Astrocyte of the spinal cord (primary cell): ENCODE measurements at regions not wholly inside any gene's neighbourhood (a gene's known extent, or its start where the extent isn't known, plus 50 kb on each side); places are given as distances from the start of the nearest gene placed in this dataset.

Experiments
- DNase-seq: peaks from one replicate; pipeline ENCODE4 v3.0.0; 2011; ENCODE audit warnings: low read depth, low spot score
- H3K4me3 ChIP-seq: 2 replicates; pipeline ENCODE4 v1.5.1; 2011; ENCODE audit warnings: low read depth, mild to moderate bottlenecking, low read length, moderate library complexity
- in situ Hi-C: cut with HindIII; loops from 2 replicates; pipeline ENCODE4 v1.10.0; 2017; ENCODE audit warnings: low sequenced_read_pairs
- TF ChIP-seq, protein P1 (sequence below): IDR thresholded peaks from 2 replicates; pipeline ENCODE4 v1.5.1; 2012; ENCODE audit warnings: low read depth, mild to moderate bottlenecking, low read length, inconsistent platforms

DNA sequence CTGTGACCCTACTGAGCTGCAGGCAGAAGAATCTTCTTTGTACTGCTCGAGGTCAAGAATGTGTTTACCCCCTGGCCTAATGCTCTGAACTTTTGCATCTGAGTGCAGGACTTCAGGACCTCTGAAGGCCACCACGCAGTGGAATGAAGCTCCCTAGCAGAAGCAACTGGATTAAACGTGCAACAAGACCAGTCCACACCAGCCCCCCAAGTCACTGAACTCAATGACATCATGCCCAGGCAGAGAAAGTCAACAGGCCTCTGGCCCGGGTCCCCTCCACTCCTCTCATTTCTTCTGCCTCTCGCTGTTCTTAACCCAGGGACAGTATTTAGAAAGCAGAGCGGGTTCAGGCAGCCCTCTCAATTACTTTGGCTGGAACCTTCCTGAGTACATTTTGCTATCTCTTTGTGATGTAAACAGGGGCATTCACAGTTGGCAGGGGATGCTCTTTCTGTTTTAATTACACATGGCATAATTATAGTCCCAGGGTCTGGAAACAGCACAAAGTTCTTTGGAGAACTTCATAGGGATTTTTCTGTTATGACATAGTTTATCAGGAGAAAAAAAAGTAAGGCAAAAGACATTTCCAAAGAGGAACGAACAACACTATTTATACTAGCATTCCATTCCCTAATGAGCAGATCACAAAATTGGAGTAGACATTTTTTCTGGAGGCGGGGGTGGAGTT is 108.2 kb upstream of the SPATA31D4 start:
- TF ChIP-seq, protein P1, sequence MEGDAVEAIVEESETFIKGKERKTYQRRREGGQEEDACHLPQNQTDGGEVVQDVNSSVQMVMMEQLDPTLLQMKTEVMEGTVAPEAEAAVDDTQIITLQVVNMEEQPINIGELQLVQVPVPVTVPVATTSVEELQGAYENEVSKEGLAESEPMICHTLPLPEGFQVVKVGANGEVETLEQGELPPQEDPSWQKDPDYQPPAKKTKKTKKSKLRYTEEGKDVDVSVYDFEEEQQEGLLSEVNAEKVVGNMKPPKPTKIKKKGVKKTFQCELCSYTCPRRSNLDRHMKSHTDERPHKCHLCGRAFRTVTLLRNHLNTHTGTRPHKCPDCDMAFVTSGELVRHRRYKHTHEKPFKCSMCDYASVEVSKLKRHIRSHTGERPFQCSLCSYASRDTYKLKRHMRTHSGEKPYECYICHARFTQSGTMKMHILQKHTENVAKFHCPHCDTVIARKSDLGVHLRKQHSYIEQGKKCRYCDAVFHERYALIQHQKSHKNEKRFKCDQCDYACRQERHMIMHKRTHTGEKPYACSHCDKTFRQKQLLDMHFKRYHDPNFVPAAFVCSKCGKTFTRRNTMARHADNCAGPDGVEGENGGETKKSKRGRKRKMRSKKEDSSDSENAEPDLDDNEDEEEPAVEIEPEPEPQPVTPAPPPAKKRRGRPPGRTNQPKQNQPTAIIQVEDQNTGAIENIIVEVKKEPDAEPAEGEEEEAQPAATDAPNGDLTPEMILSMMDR: no peak
- no peak for DNase-seq
- in situ Hi-C loops: no loop called here
- H3K4me3 ChIP-seq: no peak overlapping the region

DNA sequence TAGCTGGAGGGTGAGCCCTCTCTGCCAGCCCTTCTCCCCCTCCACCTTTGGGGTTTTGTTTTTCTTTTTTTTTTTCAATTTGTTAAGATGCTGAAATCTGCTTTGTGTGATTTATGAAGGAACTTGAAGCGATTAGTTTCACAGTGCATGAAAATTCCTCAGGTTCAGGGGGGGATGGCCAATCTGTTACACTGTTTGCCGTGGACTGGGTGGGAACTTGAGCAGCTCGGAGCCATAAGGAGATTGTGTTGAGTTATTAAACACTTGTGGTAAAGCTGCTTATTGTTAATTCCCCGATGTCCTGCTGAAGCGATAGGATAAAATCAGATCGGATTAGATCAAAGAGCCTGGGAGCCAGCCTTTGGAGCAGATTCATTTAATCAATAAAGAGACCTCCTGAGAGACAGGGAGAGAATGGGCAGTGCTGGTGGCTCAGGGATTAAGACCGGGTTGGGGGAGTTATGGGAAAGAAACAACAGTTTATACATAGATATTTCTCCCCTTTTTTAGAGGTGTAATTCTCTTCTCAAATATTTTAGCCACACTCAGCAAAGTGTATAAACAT is 105.8 kb upstream of the SPATA31D4 start:
- TF ChIP-seq, protein P1: no peak
- DNase-seq: no peak
- H3K4me3 ChIP-seq: no peak overlapping the region
- in situ Hi-C loops: no loop called here

DNA sequence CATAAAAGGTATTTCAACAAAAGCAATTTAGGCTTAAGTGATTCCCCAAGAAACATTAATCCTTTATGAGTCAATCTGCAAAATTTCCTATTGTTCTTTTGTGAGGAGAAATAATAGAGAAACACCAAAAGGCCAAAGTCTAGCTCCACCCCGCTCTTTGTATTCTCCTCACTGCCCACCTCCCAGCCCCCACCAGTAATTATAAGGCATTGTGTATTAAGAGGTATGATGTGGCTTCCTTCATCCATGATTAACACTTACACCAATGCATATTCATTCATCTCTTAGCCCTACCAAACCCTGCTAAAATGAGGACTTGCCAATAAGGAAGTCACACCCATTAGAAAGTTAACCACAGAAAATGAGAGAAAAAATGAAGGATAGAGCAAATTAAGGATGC is 105.3 kb upstream of the SPATA31D4 start:
- TF ChIP-seq, protein P1: no peak
- DNase-seq: no peak
- in situ Hi-C loops: no loop called here
- H3K4me3 ChIP-seq: no peak overlapping the region

DNA sequence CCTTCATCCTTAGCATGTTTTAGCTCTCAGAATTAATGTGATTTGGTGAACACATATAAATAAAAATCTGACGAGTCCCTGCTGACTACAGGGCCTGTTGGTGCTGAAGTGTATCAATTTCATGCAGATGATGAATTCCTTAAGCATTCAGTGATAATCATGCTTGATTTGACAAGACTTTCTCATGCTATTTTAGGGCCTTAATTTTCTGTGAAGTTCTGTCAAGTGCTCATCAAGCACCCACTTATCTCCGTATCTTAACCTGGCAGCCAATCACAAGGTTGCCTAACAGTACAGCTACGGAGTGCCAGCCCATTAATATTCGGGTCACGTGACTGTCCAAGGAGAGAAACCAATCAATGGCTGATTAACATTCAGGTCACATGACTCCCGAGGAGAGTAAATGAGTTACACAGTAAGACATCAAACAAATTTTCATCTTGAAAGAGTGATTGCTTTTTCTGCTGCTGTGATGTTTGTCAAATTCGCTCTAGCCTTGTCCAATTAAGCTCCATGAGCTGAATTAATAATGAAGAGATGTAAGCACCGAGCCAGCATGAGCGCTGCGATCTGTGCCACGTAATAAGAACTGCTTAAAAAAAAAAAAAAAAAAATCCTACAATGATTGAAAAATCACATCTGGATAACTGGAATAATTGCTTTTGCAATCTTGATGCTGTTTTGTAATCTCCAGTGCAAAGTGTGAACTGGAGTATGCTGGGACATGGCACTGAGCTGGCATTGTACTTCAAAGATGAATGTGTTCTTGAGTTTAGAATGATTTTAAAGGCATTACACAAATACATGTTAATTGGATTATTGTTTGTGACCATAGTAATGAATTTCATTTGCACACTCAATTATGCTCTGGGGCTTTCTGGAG is 104.3 kb upstream of the SPATA31D4 start:
- TF ChIP-seq, protein P1: no peak
- no peak overlapping the region for H3K4me3 ChIP-seq
- DNase-seq: no peak
- in situ Hi-C loops: no loop called here

DNA sequence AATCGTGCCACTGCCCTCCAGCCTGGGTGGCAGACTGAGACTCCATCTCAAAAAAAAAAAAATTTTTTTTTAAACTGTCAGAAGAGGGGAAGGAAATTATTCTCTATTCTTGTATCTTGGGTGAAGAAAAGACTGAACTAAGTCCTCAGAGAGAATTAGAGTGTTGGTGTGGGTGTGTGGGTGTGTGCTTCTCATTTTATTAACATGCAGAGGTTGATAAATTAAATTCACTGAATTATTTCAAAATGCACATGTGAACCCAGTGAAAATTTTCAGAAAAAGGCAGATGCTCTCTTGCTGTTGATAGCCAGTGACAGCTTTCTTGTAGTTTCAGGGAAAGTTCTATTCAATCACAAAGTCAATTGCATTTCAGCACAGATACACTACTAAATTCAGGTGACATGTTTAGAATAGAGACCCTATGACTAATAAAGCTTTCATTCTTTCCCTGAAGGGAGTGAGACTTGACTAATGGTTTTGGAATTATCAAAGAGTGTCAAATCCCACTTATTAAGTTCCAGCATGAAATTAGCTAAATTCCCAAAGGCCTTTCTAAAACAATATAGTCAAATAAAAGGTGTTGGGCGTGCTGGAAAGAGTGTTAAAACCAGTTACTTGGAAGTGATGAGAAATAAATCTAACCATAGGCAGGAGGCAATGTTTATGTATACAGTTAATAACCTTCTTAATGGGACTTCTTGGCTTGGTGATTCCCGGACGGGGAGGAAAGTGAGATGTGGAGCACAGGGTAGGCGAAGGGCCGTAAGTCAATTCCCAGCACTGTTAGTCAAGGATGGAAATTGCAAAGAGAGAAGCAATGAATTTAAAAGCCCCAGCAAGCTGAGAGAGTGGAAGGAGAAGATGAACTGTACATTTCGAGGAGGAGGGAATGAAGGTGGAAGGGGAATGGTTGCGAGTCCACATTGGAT is 103.2 kb upstream of the SPATA31D4 start:
- no peak overlapping the region for H3K4me3 ChIP-seq
- TF ChIP-seq, protein P1: no peak
- in situ Hi-C loops: no loop called here
- DNase-seq: no peak
